SK-N-SH treated with all-trans-retinoic acid at 6 μM for 48 hours (cell line): ENCODE measurements at regions not wholly inside any gene's neighbourhood (a gene's known extent, or its start where the extent isn't known, plus 50 kb on each side); places are given as distances from the start of the nearest gene placed in this dataset.

Experiments
- ATAC-seq: fragments of 200-7000 bp; cut with Tn5 transposase; 3 replicates; pipeline ENCODE4 v1.9.1; 2020; ENCODE audit warnings: mild to moderate bottlenecking, moderate library complexity
- ARNTL ChIP-seq: fragments of 450-650 bp; formaldehyde crosslinking; IDR thresholded peaks from 2 replicates; pipeline ENCODE4 v1.5.0; 2020; ENCODE audit warnings: low read depth, mild to moderate bottlenecking, moderate library complexity, borderline replicate concordance
- BACH2 ChIP-seq: fragments of 250-450 bp; sonication (Bioruptor Pico); IDR thresholded peaks from 2 replicates; pipeline ENCODE4 v1.9.0; 2021; ENCODE audit warnings: mild to moderate bottlenecking, borderline replicate concordance
- CREB5 ChIP-seq: fragments of 250-450 bp; sonication (Bioruptor Pico); IDR thresholded peaks from 2 replicates; pipeline ENCODE4 v1.5.1; 2020; ENCODE audit warnings: low read depth, mild to moderate bottlenecking, moderate library complexity
- CSRNP3 ChIP-seq: fragments of 250-450 bp; sonication (Bioruptor Pico); IDR thresholded peaks from 2 replicates; pipeline ENCODE4 v1.5.1; 2021; ENCODE audit warnings: mild to moderate bottlenecking, moderate library complexity
- ESRRG ChIP-seq: fragments of 250-450 bp; sonication (Bioruptor Pico); IDR thresholded peaks from 2 replicates; pipeline ENCODE4 v1.6.1; 2021; ENCODE audit warnings: mild to moderate bottlenecking
- GLIS3 ChIP-seq: fragments of 250-450 bp; sonication (Bioruptor Pico); IDR thresholded peaks from 2 replicates; pipeline ENCODE4 v1.5.0; 2020; ENCODE audit warnings: mild to moderate bottlenecking, moderate library complexity
- ISL1 ChIP-seq: fragments of 250-450 bp; sonication (Bioruptor Pico); IDR thresholded peaks from 2 replicates; pipeline ENCODE4 v2.1.2; 2022; ENCODE audit warnings: mild to moderate bottlenecking, moderate library complexity
- OSR1 ChIP-seq: fragments of 250-450 bp; sonication (Bioruptor Pico); IDR thresholded peaks from 2 replicates; pipeline ENCODE4 v1.8.0; 2022; ENCODE audit warnings: moderate library complexity, mild to moderate bottlenecking, inconsistent platforms
- PATZ1 ChIP-seq: fragments of 250-450 bp; sonication (Bioruptor Pico); IDR thresholded peaks from 2 replicates; pipeline ENCODE4 v1.8.0; 2020; ENCODE audit warnings: mild to moderate bottlenecking, moderate library complexity, borderline replicate concordance
- RARB ChIP-seq: fragments of 250-450 bp; sonication (Bioruptor Pico); IDR thresholded peaks from 2 replicates; pipeline ENCODE4 v1.8.0; 2021; ENCODE audit warnings: mild to moderate bottlenecking, moderate library complexity
- TOX ChIP-seq: fragments of 250-450 bp; sonication (Bioruptor Pico); IDR thresholded peaks from 2 replicates; pipeline ENCODE4 v1.8.0; 2021; ENCODE audit warnings: mild to moderate bottlenecking, moderate library complexity, borderline replicate concordance
- ZC3H10 ChIP-seq: fragments of 250-450 bp; sonication (Bioruptor Pico); IDR thresholded peaks from 2 replicates; pipeline ENCODE4 v1.5.1; 2021; ENCODE audit warnings: mild to moderate bottlenecking, moderate library complexity
- ZFP3 ChIP-seq: fragments of 250-450 bp; sonication (Bioruptor Pico); IDR thresholded peaks from 2 replicates; pipeline ENCODE4 v1.5.0; 2020; ENCODE audit warnings: mild to moderate bottlenecking, moderate library complexity
- ZFP30 ChIP-seq: fragments of 450-650 bp; formaldehyde crosslinking; IDR thresholded peaks from 2 replicates; pipeline ENCODE4 v1.5.0; 2022; ENCODE audit warnings: mild to moderate bottlenecking, moderate library complexity
- ZNF70 ChIP-seq: fragments of 450-650 bp; formaldehyde crosslinking; IDR thresholded peaks from 2 replicates; pipeline ENCODE4 v1.5.0; 2020; ENCODE audit warnings: mild to moderate bottlenecking, moderate library complexity
- ZNF8 ChIP-seq: fragments of 450-650 bp; formaldehyde crosslinking; IDR thresholded peaks from 2 replicates; pipeline ENCODE4 v1.5.0; 2020; ENCODE audit warnings: mild to moderate bottlenecking, moderate library complexity
- TF ChIP-seq, protein P1 (sequence below): fragments of 250-450 bp; sonication (Bioruptor Pico); IDR thresholded peaks from 2 replicates; pipeline ENCODE4 v1.8.0; 2021; ENCODE audit warnings: low read depth, mild to moderate bottlenecking, moderate library complexity, borderline replicate concordance
- TF ChIP-seq, protein P2 (sequence below): fragments of 250-450 bp; sonication (Bioruptor Pico); IDR thresholded peaks from 2 replicates; pipeline ENCODE4 v1.5.0; 2020; ENCODE audit warnings: mild to moderate bottlenecking, moderate library complexity

GRCh38 chr15:70431854-70432253 lies 331.5 kb downstream of the UACA start:
- ATAC-seq = no peak
- no peak for TF ChIP-seq CREB5 (CRISPR knock-in tag)
- no peak for TF ChIP-seq ZFP30
- TF ChIP-seq ZFP3 (CRISPR knock-in tag) = no peak
- TF ChIP-seq BACH2 (CRISPR knock-in tag) = no peak
- no peak for TF ChIP-seq ARNTL (CRISPR knock-in tag)
- TF ChIP-seq RARB (CRISPR knock-in tag) = no peak
- no peak for TF ChIP-seq PATZ1
- no peak for TF ChIP-seq ZC3H10 (CRISPR knock-in tag)
- TF ChIP-seq TOX (CRISPR knock-in tag) = no peak
- TF ChIP-seq, protein P1, sequence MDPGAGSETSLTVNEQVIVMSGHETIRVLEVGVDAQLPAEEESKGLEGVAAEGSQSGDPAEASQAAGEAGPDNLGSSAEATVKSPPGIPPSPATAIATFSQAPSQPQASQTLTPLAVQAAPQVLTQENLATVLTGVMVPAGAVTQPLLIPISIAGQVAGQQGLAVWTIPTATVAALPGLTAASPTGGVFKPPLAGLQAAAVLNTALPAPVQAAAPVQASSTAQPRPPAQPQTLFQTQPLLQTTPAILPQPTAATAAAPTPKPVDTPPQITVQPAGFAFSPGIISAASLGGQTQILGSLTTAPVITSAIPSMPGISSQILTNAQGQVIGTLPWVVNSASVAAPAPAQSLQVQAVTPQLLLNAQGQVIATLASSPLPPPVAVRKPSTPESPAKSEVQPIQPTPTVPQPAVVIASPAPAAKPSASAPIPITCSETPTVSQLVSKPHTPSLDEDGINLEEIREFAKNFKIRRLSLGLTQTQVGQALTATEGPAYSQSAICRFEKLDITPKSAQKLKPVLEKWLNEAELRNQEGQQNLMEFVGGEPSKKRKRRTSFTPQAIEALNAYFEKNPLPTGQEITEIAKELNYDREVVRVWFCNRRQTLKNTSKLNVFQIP (CRISPR knock-in tag) = no peak
- TF ChIP-seq, protein P2, sequence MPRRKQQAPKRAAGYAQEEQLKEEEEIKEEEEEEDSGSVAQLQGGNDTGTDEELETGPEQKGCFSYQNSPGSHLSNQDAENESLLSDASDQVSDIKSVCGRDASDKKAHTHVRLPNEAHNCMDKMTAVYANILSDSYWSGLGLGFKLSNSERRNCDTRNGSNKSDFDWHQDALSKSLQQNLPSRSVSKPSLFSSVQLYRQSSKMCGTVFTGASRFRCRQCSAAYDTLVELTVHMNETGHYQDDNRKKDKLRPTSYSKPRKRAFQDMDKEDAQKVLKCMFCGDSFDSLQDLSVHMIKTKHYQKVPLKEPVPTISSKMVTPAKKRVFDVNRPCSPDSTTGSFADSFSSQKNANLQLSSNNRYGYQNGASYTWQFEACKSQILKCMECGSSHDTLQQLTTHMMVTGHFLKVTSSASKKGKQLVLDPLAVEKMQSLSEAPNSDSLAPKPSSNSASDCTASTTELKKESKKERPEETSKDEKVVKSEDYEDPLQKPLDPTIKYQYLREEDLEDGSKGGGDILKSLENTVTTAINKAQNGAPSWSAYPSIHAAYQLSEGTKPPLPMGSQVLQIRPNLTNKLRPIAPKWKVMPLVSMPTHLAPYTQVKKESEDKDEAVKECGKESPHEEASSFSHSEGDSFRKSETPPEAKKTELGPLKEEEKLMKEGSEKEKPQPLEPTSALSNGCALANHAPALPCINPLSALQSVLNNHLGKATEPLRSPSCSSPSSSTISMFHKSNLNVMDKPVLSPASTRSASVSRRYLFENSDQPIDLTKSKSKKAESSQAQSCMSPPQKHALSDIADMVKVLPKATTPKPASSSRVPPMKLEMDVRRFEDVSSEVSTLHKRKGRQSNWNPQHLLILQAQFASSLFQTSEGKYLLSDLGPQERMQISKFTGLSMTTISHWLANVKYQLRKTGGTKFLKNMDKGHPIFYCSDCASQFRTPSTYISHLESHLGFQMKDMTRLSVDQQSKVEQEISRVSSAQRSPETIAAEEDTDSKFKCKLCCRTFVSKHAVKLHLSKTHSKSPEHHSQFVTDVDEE (CRISPR knock-in tag) = no peak
- TF ChIP-seq ESRRG (CRISPR knock-in tag) = no peak
- TF ChIP-seq ZNF8 (CRISPR knock-in tag) = no peak
- TF ChIP-seq CSRNP3 (CRISPR knock-in tag) = no peak

DNA sequence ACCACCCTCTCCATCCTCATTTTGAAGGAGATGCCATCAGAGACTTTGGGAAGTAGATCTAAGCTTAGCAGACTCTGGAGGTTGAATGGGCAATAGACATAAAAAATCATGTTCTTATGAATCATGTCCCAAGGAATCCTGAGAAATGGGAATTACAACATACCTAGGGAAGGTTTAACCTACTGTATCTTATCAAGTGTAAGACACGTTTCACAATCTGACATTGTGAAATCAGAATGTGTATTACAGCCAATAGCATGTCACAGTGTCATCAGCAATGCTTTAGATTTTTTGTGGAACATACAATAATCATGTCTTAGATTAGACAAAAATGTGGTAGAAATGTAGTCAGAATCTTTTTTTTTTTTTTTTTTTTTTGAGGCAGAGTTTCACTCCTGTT lies 332.4 kb upstream of the TLE3 start:
- TF ChIP-seq ISL1 (CRISPR knock-in tag) = peak; percentile 40
- TF ChIP-seq TOX (CRISPR knock-in tag) = no peak
- TF ChIP-seq OSR1 (CRISPR knock-in tag) = no peak
- no peak for TF ChIP-seq GLIS3 (CRISPR knock-in tag)
- ATAC-seq = no peak

DNA sequence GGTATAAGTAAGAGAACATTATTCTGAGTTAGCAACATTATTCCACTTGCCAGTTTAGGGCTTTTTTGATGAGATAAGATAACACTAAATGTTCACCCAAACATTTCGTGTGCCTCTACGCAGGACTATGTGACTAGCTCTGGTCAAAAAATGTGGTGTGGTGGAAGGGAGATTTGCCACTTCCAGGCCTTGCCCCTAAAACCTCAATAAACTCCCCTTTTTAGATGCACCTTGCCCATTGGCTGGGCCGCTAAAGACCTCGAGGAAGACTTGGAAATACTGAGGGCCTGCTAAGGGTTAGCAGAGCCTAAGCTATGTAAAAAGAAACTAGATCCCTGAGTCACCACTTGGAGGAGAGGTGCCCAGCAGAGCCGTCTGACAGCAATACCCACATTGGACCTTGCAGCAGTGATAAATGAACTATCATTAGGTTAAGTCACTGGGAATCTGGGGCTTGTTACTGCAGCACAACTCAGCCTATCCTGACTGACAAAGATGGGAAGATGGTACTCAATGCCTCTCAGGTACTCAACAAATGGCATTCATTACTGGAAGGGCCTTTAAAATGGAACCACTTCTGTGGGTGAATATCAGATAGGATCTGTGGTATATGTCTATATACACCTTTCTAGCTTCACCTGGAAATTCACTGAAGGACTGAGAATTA lies 331.5 kb upstream of the TLE3 start:
- ATAC-seq = no peak
- no peak for TF ChIP-seq ZNF70
- no peak for TF ChIP-seq ARNTL (CRISPR knock-in tag)
- TF ChIP-seq GLIS3 (CRISPR knock-in tag) = no peak
- no peak for TF ChIP-seq TOX (CRISPR knock-in tag)
- no peak for TF ChIP-seq ISL1 (CRISPR knock-in tag)
- TF ChIP-seq PATZ1 = no peak
- TF ChIP-seq RARB (CRISPR knock-in tag) = no peak
- no peak for TF ChIP-seq CSRNP3 (CRISPR knock-in tag)
- TF ChIP-seq, protein P2 (CRISPR knock-in tag) = no peak
- TF ChIP-seq OSR1 (CRISPR knock-in tag) = no peak
- no peak for TF ChIP-seq ZC3H10 (CRISPR knock-in tag)
- TF ChIP-seq ESRRG (CRISPR knock-in tag) = no peak
- no peak for TF ChIP-seq CREB5 (CRISPR knock-in tag)
